GM12873 (cell line): ENCODE measurements at regions not wholly inside any gene's neighbourhood (a gene's known extent, or its start where the extent isn't known, plus 50 kb on each side); places are given as distances from the start of the nearest gene placed in this dataset.

Source experiments
- CTCF ChIP-seq: IDR thresholded peaks from 2 replicates; pipeline ENCODE4 v1.5.1; 2012; ENCODE audit warnings: low read depth, mild to moderate bottlenecking, moderate library complexity, low read length, control low read depth; ENCODE audit not compliant: insufficient read depth; ENCODE audit errors: missing control alignments

GRCh38 chr6:79783670-79784394 lies 152.7 kb downstream of the SH3BGRL2 start:
- TF ChIP-seq CTCF = no peak

- no peak for TF ChIP-seq CTCF
Observed at GRCh38 chr6:79782792-79783580, 151.9 kb downstream of the SH3BGRL2 start.

GRCh38 chr6:79781916-79782315 lies 150.8 kb downstream of the SH3BGRL2 start:
- no peak for TF ChIP-seq CTCF

- no peak for TF ChIP-seq CTCF
Observed at GRCh38 chr6:79780881-79781280, 149.8 kb downstream of the SH3BGRL2 start.

- no peak for TF ChIP-seq CTCF
Observed at GRCh38 chr6:79778816-79779215, 147.7 kb downstream of the SH3BGRL2 start.

GRCh38 chr6:79777713-79778579 lies 146.8 kb downstream of the SH3BGRL2 start:
- peak; percentile 94 for TF ChIP-seq CTCF

GRCh38 chr6:79776076-79776475 lies 144.9 kb downstream of the SH3BGRL2 start:
- TF ChIP-seq CTCF = no peak
